IMR-90 (cell line): ENCODE measurements at regions not wholly inside any gene's neighbourhood (a gene's known extent, or its start where the extent isn't known, plus 50 kb on each side); places are given as distances from the start of the nearest gene placed in this dataset.

Experiments
- ATAC-seq: fragments of 200-7000 bp; cut with Tn5 transposase; 2 replicates; pipeline ENCODE4 v1.9.1; 2020; ENCODE audit warnings: low read depth, mild to moderate bottlenecking, moderate library complexity
- BruUV-seq: library from RNA; stranded (reverse); fragments of 400-500 nt; replicated peaks from 2 replicates; lab custom pipeline; 2021; lab: Mats Ljungman, UMichigan
- CTCF ChIA-PET: fragments of 300-600 bp; formaldehyde crosslinking; extraction: SDS; loops from one replicate; lab custom pipeline; 2021; ENCODE audit warnings: antibody characterized with exemption; lab: Yijun Ruan, JAX
- POLR2A ChIA-PET: fragments of 300-600 bp; sonication (Branson Sonifier 250); formaldehyde crosslinking; loops from one replicate; lab custom pipeline; 2022; ENCODE audit warnings: antibody characterized with exemption; ENCODE audit not compliant: unreplicated experiment; lab: Charles Lee
- DNase-seq: peaks from one replicate; pipeline ENCODE4 v3.0.0; 2013
- H2AFZ ChIP-seq: replicated peaks from 2 replicates; pipeline ENCODE3; 2013; ENCODE audit warnings: low read length, mild to moderate bottlenecking; ENCODE audit not compliant: poor library complexity
- H2AK5ac ChIP-seq: 2 replicates; pipeline ENCODE4 v1.6.1; 2013; ENCODE audit warnings: low read depth, low read length, inconsistent platforms
- H2AK9ac ChIP-seq: replicated peaks from 2 replicates; pipeline ENCODE3; 2013; ENCODE audit warnings: mild to moderate bottlenecking, low read depth, low read length, moderate library complexity; ENCODE audit not compliant: poor library complexity
- H2BK120ac ChIP-seq: 2 replicates; pipeline ENCODE4 v1.6.1; 2013; ENCODE audit warnings: low read depth, low read length, inconsistent platforms
- H2BK15ac ChIP-seq: 3 replicates; pipeline ENCODE4 v1.6.1; 2013; ENCODE audit warnings: low read depth, low read length, inconsistent platforms
- H2BK20ac ChIP-seq: 2 replicates; pipeline ENCODE4 v1.6.1; 2013; ENCODE audit warnings: low read depth, mild to moderate bottlenecking, inconsistent platforms, low read length, moderate library complexity
- H2BK5ac ChIP-seq: 2 replicates; pipeline ENCODE4 v1.6.1; 2013; ENCODE audit warnings: mild to moderate bottlenecking, low read depth, low read length, inconsistent platforms; ENCODE audit not compliant: poor library complexity, severe bottlenecking
- H3K14ac ChIP-seq: replicated peaks from 2 replicates; pipeline ENCODE4 v1.6.1; 2013; ENCODE audit warnings: low read depth, low read length, inconsistent platforms
- H3K18ac ChIP-seq: 2 replicates; pipeline ENCODE4 v1.6.1; 2013; ENCODE audit warnings: low read depth, low read length, control low read depth
- H3K23ac ChIP-seq: 2 replicates; pipeline ENCODE4 v1.6.1; 2013; ENCODE audit warnings: low read depth, low read length, inconsistent platforms
- H3K27ac ChIP-seq: 2 replicates; pipeline ENCODE4 v1.5.1; 2013; ENCODE audit warnings: mild to moderate bottlenecking, control low read depth, low read length; ENCODE audit not compliant: insufficient read depth
- H3K27me3 ChIP-seq: 2 replicates; pipeline ENCODE4 v1.6.1; 2013; ENCODE audit warnings: low read length; ENCODE audit not compliant: control insufficient read depth, insufficient read depth
- H3K36me3 ChIP-seq: 2 replicates; pipeline ENCODE4 v1.6.1; 2013; ENCODE audit warnings: low read length, mixed read lengths; ENCODE audit not compliant: control insufficient read depth, insufficient read depth
- H3K4ac ChIP-seq: 2 replicates; pipeline ENCODE4 v1.6.1; 2013; ENCODE audit warnings: low read depth, low read length, inconsistent platforms
- H3K4me1 ChIP-seq: 2 replicates; pipeline ENCODE4 v1.6.1; 2013; ENCODE audit warnings: low read length, mixed read lengths; ENCODE audit not compliant: control insufficient read depth, insufficient read depth
- H3K4me2 ChIP-seq: 2 replicates; pipeline ENCODE4 v1.6.1; 2013; ENCODE audit warnings: low read depth, mild to moderate bottlenecking, control low read depth, low read length, moderate library complexity
- H3K4me3 ChIP-seq: 2 replicates; pipeline ENCODE4 v1.5.1; 2013; ENCODE audit warnings: low read depth, mild to moderate bottlenecking, control low read depth, low read length, moderate library complexity; ENCODE audit not compliant: insufficient read depth
- H3K56ac ChIP-seq: 2 replicates; pipeline ENCODE4 v1.6.1; 2013; ENCODE audit warnings: low read length, inconsistent platforms; ENCODE audit not compliant: insufficient read depth; ENCODE audit errors: extremely low read depth
- H3K79me1 ChIP-seq, 2 experiments: 2 replicates each; pipeline ENCODE4 v1.6.1; 2013; ENCODE audit warnings: low read length in 2 of 2, inconsistent platforms in 1 of 2, low read depth in 1 of 2
- H3K9ac ChIP-seq: 2 replicates; pipeline ENCODE4 v1.6.1; 2013; ENCODE audit warnings: low read depth, low read length, control low read depth
- H3K9me1 ChIP-seq: 2 replicates; pipeline ENCODE4 v1.6.1; 2013; ENCODE audit warnings: low read length, inconsistent platforms; ENCODE audit not compliant: insufficient read depth
- H3K9me3 ChIP-seq: 2 replicates; pipeline ENCODE4 v1.6.1; 2013; ENCODE audit warnings: low read length; ENCODE audit not compliant: control insufficient read depth, insufficient read depth
- H4K20me1 ChIP-seq: 2 replicates; pipeline ENCODE4 v1.6.1; 2013; ENCODE audit warnings: low read length, inconsistent platforms; ENCODE audit not compliant: insufficient read depth
- H4K5ac ChIP-seq: 2 replicates; pipeline ENCODE4 v1.6.1; 2013; ENCODE audit warnings: mild to moderate bottlenecking, low read depth, low read length, control low read depth
- H4K8ac ChIP-seq, 2 experiments: 2 replicates each; pipeline ENCODE4 v1.6.1; 2013; ENCODE audit warnings: low read depth in 2 of 2, low read length in 2 of 2, control low read depth in 1 of 2, inconsistent platforms in 1 of 2
- H4K91ac ChIP-seq: 2 replicates; pipeline ENCODE4 v1.6.1; 2013; ENCODE audit warnings: low read depth, low read length, inconsistent platforms; ENCODE audit not compliant: insufficient read depth
- CEBPB ChIP-seq: IDR thresholded peaks from 2 replicates; pipeline ENCODE4 v1.6.1; 2012; ENCODE audit warnings: low read depth, low read length, improper control_type of control experiment
- CHD1 ChIP-seq: IDR thresholded peaks from 2 replicates; pipeline ENCODE4 v1.6.1; 2012; ENCODE audit warnings: low read depth, low read length, improper control_type of control experiment
- CTCF ChIP-seq: conservative IDR thresholded peaks from 2 replicates; pipeline ENCODE4 v1.5.1; 2012; ENCODE audit warnings: mild to moderate bottlenecking, low read depth, low read length, improper control_type of control experiment
- ELK1 ChIP-seq: fragments of 150-350 bp; IDR thresholded peaks from 2 replicates; pipeline ENCODE4 v1.6.1; 2016; ENCODE audit warnings: low read depth, mild to moderate bottlenecking, low read length, moderate library complexity, borderline replicate concordance
- FOS ChIP-seq: fragments of 150-350 bp; IDR thresholded peaks from 2 replicates; pipeline ENCODE4 v1.6.1; 2016; ENCODE audit warnings: low read depth, low read length
- MAFK ChIP-seq: IDR thresholded peaks from 2 replicates; pipeline ENCODE4 v1.6.1; 2012; ENCODE audit warnings: low read depth, low read length, improper control_type of control experiment
- MAZ ChIP-seq: IDR thresholded peaks from 2 replicates; pipeline ENCODE4 v1.6.1; 2012; ENCODE audit warnings: low read depth, mild to moderate bottlenecking, low read length, improper control_type of control experiment, moderate library complexity, borderline replicate concordance
- MXI1 ChIP-seq: IDR thresholded peaks from 2 replicates; pipeline ENCODE4 v1.6.1; 2012; ENCODE audit warnings: low read depth, mild to moderate bottlenecking, low read length, moderate library complexity, borderline replicate concordance
- NFE2L2 ChIP-seq: fragments of 150-350 bp; IDR thresholded peaks from 2 replicates; pipeline ENCODE4 v1.6.1; 2016; ENCODE audit warnings: low read depth, mild to moderate bottlenecking, low read length
- POLR2A ChIP-seq: IDR thresholded peaks from 2 replicates; pipeline ENCODE4 v1.6.1; 2012; ENCODE audit warnings: mild to moderate bottlenecking, low read depth, low read length
- RAD21 ChIP-seq: IDR thresholded peaks from 2 replicates; pipeline ENCODE4 v1.6.1; 2012; ENCODE audit warnings: low read length, improper control_type of control experiment
- RCOR1 ChIP-seq: IDR thresholded peaks from 2 replicates; pipeline ENCODE4 v1.6.1; 2012; ENCODE audit warnings: mild to moderate bottlenecking, low read length, improper control_type of control experiment; ENCODE audit not compliant: insufficient replicate concordance
- RFX5 ChIP-seq: IDR thresholded peaks from 2 replicates; pipeline ENCODE4 v1.8.0; 2012; ENCODE audit warnings: low read depth, mild to moderate bottlenecking, low read length, moderate library complexity
- SMC3 ChIP-seq: fragments of 150-350 bp; IDR thresholded peaks from 2 replicates; pipeline ENCODE4 v1.6.1; 2016; ENCODE audit warnings: low read depth, mild to moderate bottlenecking, antibody characterized with exemption, low read length, moderate library complexity
- WGBS, 2 experiments: methylation state at CpG; one replicate each; pipeline versions ENCODE4 v1.1.5 to v1.1.7; 2013; ENCODE audit warnings: missing lambda C conversion rate in 2 of 2; ENCODE audit not compliant: insufficient read length in 1 of 2; ENCODE audit errors: extremely low coverage in 2 of 2; 5-methylcytosine and 5-hydroxymethylcytosine counted together
- dilution Hi-C: fragments of 300-500 bp; cut with HindIII; formaldehyde crosslinking; loops from one replicate; pipeline ENCODE4 v1.14.3; 2018; ENCODE audit warnings: low sequenced_read_pairs; ENCODE audit not compliant: unreplicated experiment
- in situ Hi-C: fragments of 300-500 bp; cut with MboI; formaldehyde crosslinking; loops from 3 replicates; pipeline ENCODE4 v1.14.3; 2019; ENCODE audit warnings: low sequenced_read_pairs, inconsistent platforms, mixed read lengths
- intact Hi-C: fragments of 100-400 bp; cut with micrococcal nuclease; formaldehyde crosslinking; loops from 2 replicates; pipeline ENCODE4 v1.10.0; 2022

- intact Hi-C loops (no loop called here), dilution Hi-C loops (no loop called here), in situ Hi-C loops (no loop called here)
- ChIA-PET CTCF (no interaction called here), POLR2A (no interaction called here)
- Histone ChIP-seq H3K27me3 (peaks cover 46% of the 10 kb centered on the region), H4K5ac (no peak overlapping the region), H3K79me1 (no peaks in the 10 kb centered on the region), H3K9me3 (no peaks in the 10 kb centered on the region), H3K56ac (no peak overlapping the region), H2AK5ac (no peak overlapping the region), H3K4me3 (no peak overlapping the region), H2BK5ac (no peak overlapping the region), H3K4ac (no peak overlapping the region), H3K9ac (no peak overlapping the region), H3K36me3 (no peaks in the 10 kb centered on the region), H3K23ac (no peak overlapping the region), H3K9me1 (no peaks in the 10 kb centered on the region), H3K4me1 (no peaks in the 10 kb centered on the region), H2BK120ac (no peak overlapping the region), H4K8ac (no peak overlapping the region), H4K91ac (no peak overlapping the region), H2AK9ac (no peak overlapping the region), H3K27ac (no peak overlapping the region), H2BK15ac (no peak overlapping the region), H4K20me1 (no peaks in the 10 kb centered on the region), H2AFZ (no peak overlapping the region), H3K18ac (no peak overlapping the region), H2BK20ac (no peak overlapping the region), H3K14ac (no peak overlapping the region), H3K4me2 (no peak overlapping the region)
- WGBS, 2 experiments: 20% methylated on average over 1 of the region's 7 CpGs; no CpG with 5 or more reads in 1 of the 2 experiments
- DNase-seq (no peak), ATAC-seq (no peak)
- no TSS peak for BruUV-seq
- no peak for TF ChIP-seq MAZ
- TF ChIP-seq RAD21: no peak
- no peak for TF ChIP-seq CTCF
- TF ChIP-seq MAFK: no peak
- TF ChIP-seq RFX5: no peak
- TF ChIP-seq SMC3: no peak
- TF ChIP-seq POLR2A: no peak
- TF ChIP-seq MXI1: no peak
- no peak for TF ChIP-seq FOS
- no peak for TF ChIP-seq ELK1
- TF ChIP-seq CHD1: no peak
- TF ChIP-seq RCOR1: no peak
- no peak for TF ChIP-seq CEBPB
- TF ChIP-seq NFE2L2: no peak
These were observed 143.6 kb downstream of the SPP2 start for GRCh38 chr2:234193977-234194563.
